GM10266 (cell line): ENCODE measurements at regions not wholly inside any gene's neighbourhood (a gene's known extent, or its start where the extent isn't known, plus 50 kb on each side); places are given as distances from the start of the nearest gene placed in this dataset.

Experiments
- DNase-seq: peaks from one replicate; pipeline ENCODE4 v3.0.0; 2012; ENCODE audit errors: extremely low spot score
- TF ChIP-seq, protein P1 (sequence below): IDR thresholded peaks from 2 replicates; pipeline ENCODE4 v1.5.1; 2012; ENCODE audit warnings: mild to moderate bottlenecking, low read depth; ENCODE audit not compliant: control insufficient read depth, insufficient read depth; ENCODE audit errors: missing control alignments

- no peak for DNase-seq
- TF ChIP-seq, protein P1, sequence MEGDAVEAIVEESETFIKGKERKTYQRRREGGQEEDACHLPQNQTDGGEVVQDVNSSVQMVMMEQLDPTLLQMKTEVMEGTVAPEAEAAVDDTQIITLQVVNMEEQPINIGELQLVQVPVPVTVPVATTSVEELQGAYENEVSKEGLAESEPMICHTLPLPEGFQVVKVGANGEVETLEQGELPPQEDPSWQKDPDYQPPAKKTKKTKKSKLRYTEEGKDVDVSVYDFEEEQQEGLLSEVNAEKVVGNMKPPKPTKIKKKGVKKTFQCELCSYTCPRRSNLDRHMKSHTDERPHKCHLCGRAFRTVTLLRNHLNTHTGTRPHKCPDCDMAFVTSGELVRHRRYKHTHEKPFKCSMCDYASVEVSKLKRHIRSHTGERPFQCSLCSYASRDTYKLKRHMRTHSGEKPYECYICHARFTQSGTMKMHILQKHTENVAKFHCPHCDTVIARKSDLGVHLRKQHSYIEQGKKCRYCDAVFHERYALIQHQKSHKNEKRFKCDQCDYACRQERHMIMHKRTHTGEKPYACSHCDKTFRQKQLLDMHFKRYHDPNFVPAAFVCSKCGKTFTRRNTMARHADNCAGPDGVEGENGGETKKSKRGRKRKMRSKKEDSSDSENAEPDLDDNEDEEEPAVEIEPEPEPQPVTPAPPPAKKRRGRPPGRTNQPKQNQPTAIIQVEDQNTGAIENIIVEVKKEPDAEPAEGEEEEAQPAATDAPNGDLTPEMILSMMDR: no peak
Measured at GRCh38 chr12:80045594-80045993, 53.7 kb upstream of the OTOGL start.

DNA sequence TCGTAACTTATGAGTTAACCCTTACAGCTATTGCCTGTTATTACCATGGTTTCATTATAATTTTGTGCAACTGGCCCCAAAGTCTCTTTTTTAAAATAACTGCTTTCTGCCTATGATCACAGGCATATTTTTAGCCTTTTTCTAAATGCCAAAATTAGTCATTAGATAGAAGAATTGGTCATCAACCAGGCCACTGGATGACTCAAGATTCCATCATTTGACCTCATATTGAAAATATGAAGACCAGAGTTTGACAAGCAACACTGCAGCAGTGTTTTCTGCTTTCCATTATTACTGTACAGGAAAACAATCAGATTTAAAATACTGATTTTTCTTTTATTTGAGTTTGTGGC, 54.7 kb upstream of the OTOGL start:
- TF ChIP-seq, protein P1: no peak
- no peak for DNase-seq

DNA sequence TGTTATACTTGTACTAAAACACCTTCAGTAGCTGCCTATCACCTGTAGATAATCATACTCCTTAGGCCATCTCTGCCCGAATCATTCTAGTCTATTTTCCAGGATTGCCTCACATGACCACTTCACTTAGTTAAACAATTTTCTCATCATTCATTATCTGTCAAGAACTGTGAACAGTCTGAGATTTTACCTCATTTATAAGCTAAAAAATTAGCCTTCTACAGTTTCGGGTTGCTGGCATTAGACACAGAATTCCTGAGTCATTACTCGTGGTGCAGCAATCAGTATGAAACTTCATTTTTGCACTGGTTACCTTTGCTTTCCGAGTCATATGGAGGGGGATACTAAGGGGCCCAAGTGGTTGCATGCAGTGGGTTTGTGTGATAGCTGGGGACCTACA, 57.6 kb upstream of the OTOGL start:
- DNase-seq: no peak
- TF ChIP-seq, protein P1: no peak

DNA sequence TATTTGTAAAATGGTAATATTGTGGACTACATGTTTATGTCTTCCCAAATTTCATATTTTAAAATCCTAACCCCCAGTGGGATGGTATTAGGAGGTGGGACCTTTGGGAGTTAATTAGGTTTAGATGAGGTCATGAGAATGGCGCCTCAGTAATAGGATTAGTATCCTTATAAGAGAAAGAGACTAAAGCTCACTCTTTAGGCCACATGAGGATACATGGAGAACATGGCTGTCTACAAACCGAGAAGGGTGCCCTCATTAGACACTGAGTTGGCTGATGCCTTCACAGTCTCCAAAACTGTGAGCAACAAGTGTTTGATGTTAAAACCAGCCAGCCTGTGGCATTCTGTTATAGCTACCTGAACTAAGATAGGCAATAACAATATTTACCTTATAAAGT, 58.3 kb upstream of the OTOGL start:
- DNase-seq: no peak
- TF ChIP-seq, protein P1: no peak

GRCh38 chr12:80040075-80040738, 59.1 kb upstream of the OTOGL start:
- DNase-seq: no peak
- TF ChIP-seq, protein P1: no peak

DNA sequence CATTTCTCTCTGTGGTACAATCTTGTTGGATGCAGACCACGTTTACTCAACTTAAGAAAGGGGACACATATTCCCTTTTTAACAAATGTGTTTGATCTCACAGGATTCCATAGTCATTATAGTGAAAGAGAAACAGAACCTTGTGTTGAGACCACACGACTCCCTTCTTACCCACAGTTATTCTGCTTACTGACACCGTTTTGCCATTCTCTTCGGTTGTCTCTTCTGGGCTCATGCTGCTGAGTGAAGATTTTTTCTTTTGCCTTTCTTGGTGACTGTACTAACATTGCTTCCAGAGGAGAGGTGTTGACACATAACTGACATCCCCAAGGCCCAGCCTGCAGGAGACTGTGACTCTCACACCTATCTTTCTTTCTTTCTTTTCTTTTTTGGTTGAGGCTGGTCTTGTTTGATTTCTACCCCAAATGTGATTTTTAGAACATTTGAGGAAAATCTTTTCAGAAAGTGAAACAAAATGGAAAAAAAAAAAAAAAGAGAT, 61.2 kb upstream of the OTOGL start:
- no peak for DNase-seq
- TF ChIP-seq, protein P1: no peak

DNA sequence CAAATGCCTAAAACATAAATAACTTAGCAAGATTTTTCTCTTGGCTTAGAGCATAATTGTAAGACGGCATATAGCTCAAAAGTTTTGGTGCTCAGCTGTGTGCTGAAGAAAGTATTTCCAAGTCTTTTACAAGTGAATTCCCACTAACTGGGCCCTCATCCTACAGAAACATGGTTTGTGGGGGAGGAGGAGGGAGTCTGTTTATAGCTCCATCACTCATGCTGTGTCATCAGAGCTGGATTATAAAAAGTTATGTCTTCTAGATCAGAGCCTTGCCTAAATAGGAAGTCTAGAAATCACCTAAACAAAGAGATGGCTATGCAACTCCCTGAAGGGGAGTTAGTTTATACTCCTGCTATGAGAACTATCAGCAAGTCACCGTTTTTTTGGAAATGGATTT, 65.9 kb upstream of the OTOGL start:
- no peak for DNase-seq
- TF ChIP-seq, protein P1: no peak
